Cardiac fibroblast (primary cell): ENCODE measurements at regions not wholly inside any gene's neighbourhood (a gene's known extent, or its start where the extent isn't known, plus 50 kb on each side); places are given as distances from the start of the nearest gene placed in this dataset.

Source experiments
- DNase-seq, 2 donors: peaks; one replicate each; pipeline versions ENCODE4 v3.0.0 to v3.0.0-alpha.2; 2010; ENCODE audit warnings: low read depth in 2 of 2
- H3K4me3 ChIP-seq, 2 donors: replicated peaks in 1 of 2; 1 replicate in 1 of 2; 2 replicates in 1 of 2; pipeline ENCODE4 v1.5.1; 2011; ENCODE audit warnings: low read depth in 2 of 2, low read length in 2 of 2, mild to moderate bottlenecking in 2 of 2, moderate library complexity in 1 of 2
- CTCF ChIP-seq: IDR thresholded peaks from one replicate; pipeline ENCODE4 v1.5.1; 2011; ENCODE audit warnings: low read depth, mild to moderate bottlenecking, low read length, inconsistent platforms

- TF ChIP-seq CTCF = no peak
Measured at GRCh38 chr6:170182093-170182780, 108.6 kb downstream of the DLL1 start.

GRCh38 chr6:170181338-170181690 is 109.6 kb downstream of the DLL1 start:
- no peak overlapping the region for H3K4me3 ChIP-seq
- no peak for DNase-seq
- TF ChIP-seq CTCF = no peak

More at GRCh38 chr6:170182093-170182780, 108.6 kb downstream of the DLL1 start:
- no peak overlapping the region for H3K4me3 ChIP-seq
- no peak for DNase-seq

GRCh38 chr6:170180671-170181337 is 110.1 kb downstream of the DLL1 start:
- TF ChIP-seq CTCF = no peak
- DNase-seq = no peak
- H3K4me3 ChIP-seq = no peak overlapping the region

DNA sequence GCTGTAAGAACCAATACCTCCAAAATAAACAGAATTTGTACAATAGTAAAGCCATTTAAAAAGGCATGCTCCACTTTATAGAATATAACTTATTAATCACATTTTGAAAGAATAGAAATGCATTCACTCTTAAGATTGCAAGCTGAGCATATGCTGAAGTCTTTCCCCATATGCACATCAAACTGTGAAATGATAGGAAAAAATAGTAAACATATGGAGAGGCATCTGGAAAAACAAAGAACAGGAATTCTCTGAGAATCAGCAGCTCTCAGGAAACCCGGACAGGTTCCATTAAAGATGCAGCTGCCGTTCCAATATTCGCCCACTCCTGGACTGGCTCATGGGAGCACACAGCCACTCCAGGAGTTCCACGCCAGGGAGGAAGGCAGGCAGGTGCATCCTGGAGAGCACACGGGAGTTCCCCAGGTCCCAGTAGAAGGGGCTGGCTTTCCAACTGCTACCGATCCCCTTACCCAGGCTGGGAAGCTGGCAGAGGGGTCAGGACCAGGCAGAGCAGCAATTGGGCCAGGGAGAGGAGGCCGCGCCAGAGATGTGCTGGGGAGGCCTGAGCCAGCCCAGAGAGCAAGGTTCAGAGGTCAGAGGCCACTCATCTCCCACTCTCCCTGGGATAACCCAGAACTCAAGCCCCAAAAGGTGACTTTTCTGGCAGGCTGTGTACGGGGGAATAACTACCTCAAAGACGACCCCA is 111.1 kb downstream of the DLL1 start:
- no peak for TF ChIP-seq CTCF
- DNase-seq = no peak
- no peak overlapping the region for H3K4me3 ChIP-seq

DNA sequence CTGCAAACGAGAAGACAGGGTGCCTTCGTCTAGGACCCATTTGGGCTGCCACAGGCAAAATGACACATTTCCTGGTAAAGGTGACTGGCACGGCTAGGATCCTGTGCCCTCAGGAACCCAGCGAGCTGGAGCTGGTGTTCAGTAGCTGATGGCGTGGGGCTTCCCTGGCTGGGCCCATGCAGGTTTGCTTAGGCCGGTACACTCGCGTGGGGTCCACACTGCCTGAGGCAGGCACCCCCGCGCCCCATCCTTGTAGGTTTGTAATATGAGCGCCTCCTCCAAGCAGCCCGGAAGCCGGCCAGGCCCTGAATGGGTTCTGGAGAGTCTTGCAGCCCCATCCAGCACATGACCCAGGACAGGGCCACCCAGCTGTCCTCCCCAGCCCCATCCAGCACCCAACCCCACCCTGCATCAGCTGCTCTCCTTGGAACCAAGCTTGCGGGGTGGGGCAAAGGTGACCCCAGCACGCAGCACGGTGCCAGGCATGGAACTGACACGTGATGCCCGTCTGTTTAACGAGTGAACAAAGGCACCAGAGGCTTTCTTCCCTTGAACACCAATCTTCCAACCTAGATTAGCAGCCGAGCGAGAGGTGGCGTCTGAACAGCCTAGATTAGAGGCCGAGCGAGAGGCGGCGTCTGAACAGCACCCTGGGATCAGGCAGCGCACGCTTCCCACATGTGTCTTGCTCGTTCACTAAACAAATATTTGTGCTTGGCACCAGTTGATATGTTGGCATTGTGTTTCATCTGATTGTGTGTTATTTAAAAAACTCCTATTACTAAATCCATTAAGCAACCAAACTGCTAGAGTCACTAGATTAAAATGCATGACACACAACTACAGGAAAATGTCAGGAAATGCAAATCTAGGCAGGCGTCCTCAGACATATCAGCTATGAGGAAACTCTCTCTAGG is 112.1 kb downstream of the DLL1 start:
- TF ChIP-seq CTCF = no peak
- peak; percentile 62 to 95 for DNase-seq

GRCh38 chr6:170177772-170178560 is 112.9 kb downstream of the DLL1 start:
- no peak overlapping the region for H3K4me3 ChIP-seq
- no peak for TF ChIP-seq CTCF
- no peak for DNase-seq

More for the DNA sequence above, 112.1 kb downstream of the DLL1 start:
- no peak overlapping the region for H3K4me3 ChIP-seq
